Tibial nerve (tissue), 4 donors: ENCODE measurements at regions not wholly inside any gene's neighbourhood (a gene's known extent, or its start where the extent isn't known, plus 50 kb on each side); places are given as distances from the start of the nearest gene placed in this dataset.

Experiments
- DNase-seq, 2 donors: peaks; one replicate each; pipeline ENCODE4 v3.0.0-alpha.2; 2019; ENCODE audit warnings: low spot score in 2 of 2
- H3K27ac ChIP-seq, 4 donors: fragments of 200-600 bp; sonication (generic) in 3 of 4; one replicate each; pipeline ENCODE4 v1.5.1; 2017 to 2019; ENCODE audit warnings: mild to moderate bottlenecking in 1 of 4
- H3K27me3 ChIP-seq, 2 donors: fragments of 200-600 bp; sonication (generic) in 1 of 2; one replicate each; pipeline versions ENCODE4 v1.5.1 to v1.6.0; 2017 to 2019
- H3K36me3 ChIP-seq, 3 donors: fragments of 200-600 bp; sonication (generic); one replicate each; pipeline ENCODE4 v1.5.1; 2018 to 2019
- H3K4me1 ChIP-seq, 4 donors: fragments of 200-600 bp; sonication (generic) in 3 of 4; one replicate each; pipeline ENCODE4 v1.5.1; 2017 to 2019
- H3K4me3 ChIP-seq, 4 donors: fragments of 200-600 bp; sonication (generic) in 3 of 4; one replicate each; pipeline ENCODE4 v1.5.1; 2017 to 2019; ENCODE audit warnings: mild to moderate bottlenecking in 1 of 4, moderate library complexity in 1 of 4
- H3K9me3 ChIP-seq, 4 donors: fragments of 200-600 bp; sonication (generic) in 3 of 4; one replicate each; pipeline ENCODE4 v1.5.1; 2017 to 2019
- EP300 ChIP-seq, 2 donors: sonication (generic); formaldehyde crosslinking; IDR thresholded peaks; one replicate each; pipeline ENCODE4 v1.6.1; 2017; ENCODE audit warnings: antibody characterized with exemption in 2 of 2, mild to moderate bottlenecking in 1 of 2
- POLR2A ChIP-seq, 2 donors: fragments of 450-650 bp; IDR thresholded peaks; one replicate each; pipeline ENCODE4 v1.6.1; 2017; ENCODE audit warnings: antibody characterized with exemption in 2 of 2, mild to moderate bottlenecking in 2 of 2, moderate library complexity in 2 of 2
- WGBS, 2 donors: methylation state at CpG; one replicate each; pipeline ENCODE4 v1.1.5; 2018; 5-methylcytosine and 5-hydroxymethylcytosine counted together
- TF ChIP-seq, protein P1 (sequence below), 5 experiments: fragments of 200-600 bp in 3 of 5; fragments of 450-650 bp in 2 of 5; sonication (generic) in 3 of 5; IDR thresholded peaks; one replicate each; pipeline ENCODE4 v1.5.1; 2016 to 2019; ENCODE audit warnings: antibody characterized with exemption in 5 of 5, mild to moderate bottlenecking in 3 of 5, moderate library complexity in 2 of 5

GRCh38 chr1:37134599-37134998 lies 100.3 kb upstream of the GRIK3 start:
- Histone ChIP-seq H3K4me1 (peaks cover 0 to 47% (median 3%) of the 10 kb centered on the region in 4 donors), H3K36me3 (no peaks in the 10 kb centered on the region), H3K27me3 (no peaks in the 10 kb centered on the region), H3K4me3 (no peak overlapping the region), H3K9me3 (no peaks in the 10 kb centered on the region), H3K27ac (peak overlapping the region in 1 of 4 donors; percentile 57)
- DNase-seq, result no peak
- no peak for TF ChIP-seq POLR2A (IDR thresholded peaks at IDR 0.05)
- TF ChIP-seq, protein P1, sequence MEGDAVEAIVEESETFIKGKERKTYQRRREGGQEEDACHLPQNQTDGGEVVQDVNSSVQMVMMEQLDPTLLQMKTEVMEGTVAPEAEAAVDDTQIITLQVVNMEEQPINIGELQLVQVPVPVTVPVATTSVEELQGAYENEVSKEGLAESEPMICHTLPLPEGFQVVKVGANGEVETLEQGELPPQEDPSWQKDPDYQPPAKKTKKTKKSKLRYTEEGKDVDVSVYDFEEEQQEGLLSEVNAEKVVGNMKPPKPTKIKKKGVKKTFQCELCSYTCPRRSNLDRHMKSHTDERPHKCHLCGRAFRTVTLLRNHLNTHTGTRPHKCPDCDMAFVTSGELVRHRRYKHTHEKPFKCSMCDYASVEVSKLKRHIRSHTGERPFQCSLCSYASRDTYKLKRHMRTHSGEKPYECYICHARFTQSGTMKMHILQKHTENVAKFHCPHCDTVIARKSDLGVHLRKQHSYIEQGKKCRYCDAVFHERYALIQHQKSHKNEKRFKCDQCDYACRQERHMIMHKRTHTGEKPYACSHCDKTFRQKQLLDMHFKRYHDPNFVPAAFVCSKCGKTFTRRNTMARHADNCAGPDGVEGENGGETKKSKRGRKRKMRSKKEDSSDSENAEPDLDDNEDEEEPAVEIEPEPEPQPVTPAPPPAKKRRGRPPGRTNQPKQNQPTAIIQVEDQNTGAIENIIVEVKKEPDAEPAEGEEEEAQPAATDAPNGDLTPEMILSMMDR (IDR thresholded peaks at IDR 0.05), result no peak
- no peak for TF ChIP-seq EP300 (IDR thresholded peaks at IDR 0.05)
- 61 to 69% methylated on average over 4 of the region's 4 CpGs for WGBS, 2 donors

- WGBS, 2 donors, result 59 to 68% methylated on average over 8 of the region's 8 CpGs
- no peak for DNase-seq
- Histone ChIP-seq H3K4me3 (no peak overlapping the region), H3K36me3 (no peaks in the 10 kb centered on the region), H3K9me3 (no peaks in the 10 kb centered on the region), H3K27ac (no peak overlapping the region), H3K27me3 (no peaks in the 10 kb centered on the region), H3K4me1 (peaks cover 0 to 48% (median 3%) of the 10 kb centered on the region in 4 donors)
- TF ChIP-seq, protein P1 (IDR thresholded peaks at IDR 0.05), result no peak
- TF ChIP-seq EP300 (IDR thresholded peaks at IDR 0.05) (no peak), POLR2A (IDR thresholded peaks at IDR 0.05) (no peak)
Measured at GRCh38 chr1:37135032-37135431, 100.7 kb upstream of the GRIK3 start.

DNA sequence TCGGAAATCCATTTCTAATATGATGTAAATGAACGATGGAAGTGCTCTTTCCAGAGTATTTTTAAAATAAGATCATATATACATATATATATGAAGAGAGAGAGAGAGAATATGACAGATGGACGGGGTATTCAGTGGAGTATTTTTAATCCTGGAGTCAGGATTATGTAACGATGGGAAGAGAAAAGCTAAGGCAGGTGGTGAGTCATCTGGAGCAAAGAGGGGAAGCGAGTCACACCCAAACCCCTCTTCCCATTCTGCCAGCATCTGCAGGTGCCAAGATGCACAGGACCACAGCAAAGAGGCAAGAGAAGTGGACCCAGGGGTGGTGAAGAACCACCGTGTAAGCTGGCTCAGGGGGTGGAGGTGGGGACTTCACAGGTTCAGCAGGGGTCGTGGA lies 102.7 kb upstream of the GRIK3 start:
- H3K4me3 ChIP-seq, result no peak overlapping the region
- H3K36me3 ChIP-seq, result no peaks in the 10 kb centered on the region
- TF ChIP-seq EP300 (IDR thresholded peaks at IDR 0.05), result no peak
- TF ChIP-seq, protein P1 (IDR thresholded peaks at IDR 0.05), result no peak
- no peak for TF ChIP-seq POLR2A (IDR thresholded peaks at IDR 0.05)
- H3K27me3 ChIP-seq, result no peaks in the 10 kb centered on the region
- 67 to 69% methylated on average over 7 of the region's 7 CpGs for WGBS, 2 donors
- no peaks in the 10 kb centered on the region for H3K9me3 ChIP-seq
- H3K4me1 ChIP-seq, result peaks cover 0 to 34% (median 3%) of the 10 kb centered on the region in 4 donors
- no peak for DNase-seq
- H3K27ac ChIP-seq, result no peak overlapping the region

DNA sequence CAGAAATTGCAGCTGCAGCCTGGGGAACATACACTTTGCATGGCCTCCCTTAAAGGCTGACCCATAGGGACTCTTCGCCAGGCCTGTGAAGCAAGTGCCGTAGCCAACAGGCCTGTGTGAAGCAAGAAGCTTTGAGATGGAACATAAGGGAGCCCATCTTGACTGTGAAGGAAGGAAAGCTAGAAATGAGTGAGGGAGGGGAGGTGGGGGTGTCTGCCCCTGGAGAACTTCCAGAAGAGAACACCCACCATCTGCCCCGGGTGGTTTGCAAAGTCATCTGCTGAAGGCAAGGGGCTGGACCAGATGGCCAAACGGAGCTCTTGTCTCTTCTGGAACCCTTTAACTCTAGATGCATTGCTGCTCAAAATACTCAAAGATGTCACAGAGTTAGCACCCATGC lies 103.3 kb upstream of the GRIK3 start:
- no peak for DNase-seq
- peaks cover 0 to 28% (median 3%) of the 10 kb centered on the region in 4 donors for H3K4me1 ChIP-seq
- no peaks in the 10 kb centered on the region for H3K9me3 ChIP-seq
- H3K27ac ChIP-seq, result no peak overlapping the region
- WGBS, 2 donors, result 77 to 91% methylated on average over 4 of the region's 4 CpGs
- H3K36me3 ChIP-seq, result no peaks in the 10 kb centered on the region
- no peak overlapping the region for H3K4me3 ChIP-seq
- H3K27me3 ChIP-seq, result no peaks in the 10 kb centered on the region
- no peak for TF ChIP-seq EP300 (IDR thresholded peaks at IDR 0.05)
- no peak for TF ChIP-seq POLR2A (IDR thresholded peaks at IDR 0.05)
- TF ChIP-seq, protein P1 (IDR thresholded peaks at IDR 0.05), result no peak

DNA sequence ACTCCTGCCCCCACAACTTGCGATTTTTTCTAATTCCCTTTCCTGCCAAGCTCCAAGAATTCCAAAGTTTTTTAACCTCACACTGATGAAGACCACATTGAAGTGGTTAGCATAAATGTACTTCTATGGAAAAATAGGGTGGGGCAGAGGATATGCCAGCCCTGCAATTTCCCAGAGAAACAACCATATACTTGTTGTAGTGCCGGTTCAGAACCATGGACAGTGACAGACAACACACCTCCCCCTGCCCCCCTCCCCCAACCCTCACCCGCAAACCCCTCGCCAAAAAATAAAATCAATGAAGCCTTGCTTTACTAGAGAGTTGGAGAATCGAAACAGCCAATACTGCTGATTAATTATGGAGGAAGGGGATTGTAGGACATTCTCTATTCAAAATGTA lies 109.5 kb upstream of the GRIK3 start:
- TF ChIP-seq, protein P1 (IDR thresholded peaks at IDR 0.05), result no peak
- TF ChIP-seq POLR2A (IDR thresholded peaks at IDR 0.05), result no peak
- WGBS, 2 donors, result 35 to 38% methylated on average over 5 of the region's 5 CpGs
- peaks cover 0 to 9% (median 0%) of the 10 kb centered on the region in 4 donors for H3K4me1 ChIP-seq
- no peaks in the 10 kb centered on the region for H3K9me3 ChIP-seq
- no peaks in the 10 kb centered on the region for H3K36me3 ChIP-seq
- DNase-seq, result no peak
- no peak overlapping the region for H3K27ac ChIP-seq
- no peaks in the 10 kb centered on the region for H3K27me3 ChIP-seq
- no peak overlapping the region for H3K4me3 ChIP-seq
